ENCODE measurements at regions not wholly inside any gene's neighbourhood (a gene's known extent, or its start where the extent isn't known, plus 50 kb on each side); places are given as distances from the start of the nearest gene placed in this dataset.

- no peak for TF ChIP-seq ZNF207 (IDR thresholded peaks at IDR 0.05; ENCODE audit: borderline replicate concordance)
- no peak for TF ChIP-seq ZNF124 (CRISPR knock-in tag; IDR thresholded peaks at IDR 0.05)
- TF ChIP-seq STAG1 (CRISPR knock-in tag; IDR thresholded peaks at IDR 0.05), result no peak
- TF ChIP-seq ZNF777 (CRISPR knock-in tag; IDR thresholded peaks at IDR 0.05), result no peak
- TF ChIP-seq SRF (IDR thresholded peaks at IDR 0.05; ENCODE audit: low read depth, low read length), result no peak
- TF ChIP-seq WIZ (CRISPR knock-in tag; IDR thresholded peaks at IDR 0.05), result no peak
- no peak for TF ChIP-seq POLR2AphosphoS5 (IDR thresholded peaks at IDR 0.05; ENCODE audit: low read depth, low read length)
- TF ChIP-seq, protein P1, sequence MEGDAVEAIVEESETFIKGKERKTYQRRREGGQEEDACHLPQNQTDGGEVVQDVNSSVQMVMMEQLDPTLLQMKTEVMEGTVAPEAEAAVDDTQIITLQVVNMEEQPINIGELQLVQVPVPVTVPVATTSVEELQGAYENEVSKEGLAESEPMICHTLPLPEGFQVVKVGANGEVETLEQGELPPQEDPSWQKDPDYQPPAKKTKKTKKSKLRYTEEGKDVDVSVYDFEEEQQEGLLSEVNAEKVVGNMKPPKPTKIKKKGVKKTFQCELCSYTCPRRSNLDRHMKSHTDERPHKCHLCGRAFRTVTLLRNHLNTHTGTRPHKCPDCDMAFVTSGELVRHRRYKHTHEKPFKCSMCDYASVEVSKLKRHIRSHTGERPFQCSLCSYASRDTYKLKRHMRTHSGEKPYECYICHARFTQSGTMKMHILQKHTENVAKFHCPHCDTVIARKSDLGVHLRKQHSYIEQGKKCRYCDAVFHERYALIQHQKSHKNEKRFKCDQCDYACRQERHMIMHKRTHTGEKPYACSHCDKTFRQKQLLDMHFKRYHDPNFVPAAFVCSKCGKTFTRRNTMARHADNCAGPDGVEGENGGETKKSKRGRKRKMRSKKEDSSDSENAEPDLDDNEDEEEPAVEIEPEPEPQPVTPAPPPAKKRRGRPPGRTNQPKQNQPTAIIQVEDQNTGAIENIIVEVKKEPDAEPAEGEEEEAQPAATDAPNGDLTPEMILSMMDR (CRISPR knock-in tag; IDR thresholded peaks at IDR 0.05), result no peak
- TF ChIP-seq ZNF224 (CRISPR knock-in tag; IDR thresholded peaks at IDR 0.05), result no peak
- no peak for TF ChIP-seq POLR2A (IDR thresholded peaks at IDR 0.05; ENCODE audit: insufficient read depth in 1 of 2, low read depth in 2 of 2, low read length in 2 of 2)
- no peak for TF ChIP-seq EZH2 (conservative IDR thresholded peaks at IDR 0.05; ENCODE audit: low read depth, low read length)
- TF ChIP-seq EP300 (IDR thresholded peaks at IDR 0.05; ENCODE audit: low read depth in 2 of 2, low read length in 2 of 2), result no peak
- TF ChIP-seq EP300 (CRISPR knock-in tag; IDR thresholded peaks at IDR 0.05; ENCODE audit: borderline replicate concordance), result no peak
Measured at GRCh38 chr9:4424891-4425290, 65.4 kb upstream of the SLC1A1 start.

Measured in HepG2 (cell line).